GM23248 (cell line): ENCODE measurements at regions not wholly inside any gene's neighbourhood (a gene's known extent, or its start where the extent isn't known, plus 50 kb on each side); places are given as distances from the start of the nearest gene placed in this dataset.

Experiments
- EZH2 ChIP-seq: fragments of 200-600 bp; sonication (generic); IDR thresholded peaks from 2 replicates; pipeline ENCODE4 v1.6.1; 2018; ENCODE audit warnings: antibody characterized with exemption, mild to moderate bottlenecking; ENCODE audit not compliant: insufficient read depth, poor library complexity, severe bottlenecking
- EZH2phosphoT487 ChIP-seq: fragments of 200-600 bp; sonication (generic); IDR thresholded peaks from 2 replicates; pipeline ENCODE4 v1.6.1; 2018; ENCODE audit warnings: antibody characterized with exemption, moderate library complexity, mild to moderate bottlenecking, low read depth; ENCODE audit not compliant: insufficient read depth

- no peak for TF ChIP-seq EZH2phosphoT487
- no peak for TF ChIP-seq EZH2
Measured at GRCh38 chr4:13260513-13260912, 223.6 kb downstream of the RAB28 start.
